ENCODE measurements at regions not wholly inside any gene's neighbourhood (a gene's known extent, or its start where the extent isn't known, plus 50 kb on each side); places are given as distances from the start of the nearest gene placed in this dataset.

GRCh38 chr5:135279328-135279727 is 119.7 kb downstream of the MACROH2A1 start:
- Mint-ChIP-seq H3K36me3 (ENCODE audit: low read depth) (no peaks in the 10 kb centered on the region), H3K27me3 (ENCODE audit: low read depth) (peaks cover 47% of the 10 kb centered on the region), H3K9me3 (no peaks in the 10 kb centered on the region), H3K4me1 (ENCODE audit: low read depth) (no peaks in the 10 kb centered on the region), H3K27ac (no peak overlapping the region), H3K4me3 (ENCODE audit: low read depth) (no peak overlapping the region)
- DNase-seq (ENCODE audit: low spot score) = no peak
- intact Hi-C loops (cut with micrococcal nuclease) = no loop called here

GRCh38 chr5:135276151-135276550 is 122.9 kb downstream of the MACROH2A1 start:
- no peaks in the 10 kb centered on the region for H3K9me3 Mint-ChIP-seq
- no peak for DNase-seq (ENCODE audit: low spot score)

GRCh38 chr5:135273212-135273611 is 125.8 kb downstream of the MACROH2A1 start:
- no peak for DNase-seq (ENCODE audit: low spot score)
- Mint-ChIP-seq H3K4me3 (ENCODE audit: low read depth) (no peak overlapping the region), H3K27me3 (ENCODE audit: low read depth) (peaks cover 14% of the 10 kb centered on the region), H3K36me3 (ENCODE audit: low read depth) (no peaks in the 10 kb centered on the region), H3K9me3 (no peaks in the 10 kb centered on the region), H3K4me1 (ENCODE audit: low read depth) (no peaks in the 10 kb centered on the region), H3K27ac (no peak overlapping the region)
- intact Hi-C loops (cut with micrococcal nuclease) = no loop called here

More at GRCh38 chr5:135276151-135276550, 122.9 kb downstream of the MACROH2A1 start:
- no peak overlapping the region for H3K27ac Mint-ChIP-seq
- H3K4me1 Mint-ChIP-seq (ENCODE audit: low read depth) = no peaks in the 10 kb centered on the region
- H3K27me3 Mint-ChIP-seq (ENCODE audit: low read depth) = peaks cover 31% of the 10 kb centered on the region
- intact Hi-C loops (cut with micrococcal nuclease) = no loop called here
- no peaks in the 10 kb centered on the region for H3K36me3 Mint-ChIP-seq (ENCODE audit: low read depth)
- no peak overlapping the region for H3K4me3 Mint-ChIP-seq (ENCODE audit: low read depth)

- no peaks in the 10 kb centered on the region for H3K9me3 Mint-ChIP-seq
- no peaks in the 10 kb centered on the region for H3K4me1 Mint-ChIP-seq (ENCODE audit: low read depth)
- no peaks in the 10 kb centered on the region for H3K36me3 Mint-ChIP-seq (ENCODE audit: low read depth)
- peaks cover 9% of the 10 kb centered on the region for H3K27me3 Mint-ChIP-seq (ENCODE audit: low read depth)
- no peak overlapping the region for H3K27ac Mint-ChIP-seq
- H3K4me3 Mint-ChIP-seq (ENCODE audit: low read depth) = no peak overlapping the region
- DNase-seq (ENCODE audit: low spot score) = no peak
- intact Hi-C loops (cut with micrococcal nuclease) = no loop called here
Measured at GRCh38 chr5:135272311-135272805, 126.7 kb downstream of the MACROH2A1 start.

- H3K4me3 Mint-ChIP-seq (ENCODE audit: low read depth) = no peak overlapping the region
- H3K27ac Mint-ChIP-seq = no peak overlapping the region
- no peaks in the 10 kb centered on the region for H3K36me3 Mint-ChIP-seq (ENCODE audit: low read depth)
- H3K27me3 Mint-ChIP-seq (ENCODE audit: low read depth) = peaks cover 5% of the 10 kb centered on the region
- intact Hi-C loops (cut with micrococcal nuclease) = no loop called here
- no peak for DNase-seq (ENCODE audit: low spot score)
- H3K4me1 Mint-ChIP-seq (ENCODE audit: low read depth) = no peaks in the 10 kb centered on the region
- no peaks in the 10 kb centered on the region for H3K9me3 Mint-ChIP-seq
Measured at GRCh38 chr5:135271533-135272310, 127.3 kb downstream of the MACROH2A1 start.

GRCh38 chr5:135269931-135270421 is 129.1 kb downstream of the MACROH2A1 start:
- H3K4me3 Mint-ChIP-seq (ENCODE audit: low read depth) = no peak overlapping the region
- intact Hi-C loops (cut with micrococcal nuclease) = no loop called here
- H3K4me1 Mint-ChIP-seq (ENCODE audit: low read depth) = no peaks in the 10 kb centered on the region
- peaks cover 5% of the 10 kb centered on the region for H3K27me3 Mint-ChIP-seq (ENCODE audit: low read depth)
- H3K36me3 Mint-ChIP-seq (ENCODE audit: low read depth) = no peaks in the 10 kb centered on the region
- no peak overlapping the region for H3K27ac Mint-ChIP-seq
- no peak for DNase-seq (ENCODE audit: low spot score)
- no peaks in the 10 kb centered on the region for H3K9me3 Mint-ChIP-seq

- H3K4me1 Mint-ChIP-seq (ENCODE audit: low read depth) = no peaks in the 10 kb centered on the region
- H3K4me3 Mint-ChIP-seq (ENCODE audit: low read depth) = no peak overlapping the region
- peaks cover 6% of the 10 kb centered on the region for H3K27me3 Mint-ChIP-seq (ENCODE audit: low read depth)
- H3K27ac Mint-ChIP-seq = no peak overlapping the region
- no peak for DNase-seq (ENCODE audit: low spot score)
- H3K36me3 Mint-ChIP-seq (ENCODE audit: low read depth) = no peaks in the 10 kb centered on the region
- H3K9me3 Mint-ChIP-seq = no peaks in the 10 kb centered on the region
- intact Hi-C loops (cut with micrococcal nuclease) = no loop called here
Measured at GRCh38 chr5:135269199-135269598, 129.8 kb downstream of the MACROH2A1 start.

- Mint-ChIP-seq H3K27ac (no peak overlapping the region), H3K4me3 (ENCODE audit: low read depth) (no peak overlapping the region), H3K4me1 (ENCODE audit: low read depth) (no peaks in the 10 kb centered on the region), H3K36me3 (ENCODE audit: low read depth) (no peaks in the 10 kb centered on the region), H3K9me3 (no peaks in the 10 kb centered on the region), H3K27me3 (ENCODE audit: low read depth) (peaks cover 8% of the 10 kb centered on the region)
- DNase-seq (ENCODE audit: low spot score) = no peak
- intact Hi-C loops (cut with micrococcal nuclease) = no loop called here
Measured at GRCh38 chr5:135266975-135267374, 132.1 kb downstream of the MACROH2A1 start.

GRCh38 chr5:135266303-135266635 is 132.8 kb downstream of the MACROH2A1 start:
- Mint-ChIP-seq H3K36me3 (ENCODE audit: low read depth) (no peaks in the 10 kb centered on the region), H3K4me1 (ENCODE audit: low read depth) (no peaks in the 10 kb centered on the region), H3K4me3 (ENCODE audit: low read depth) (no peak overlapping the region), H3K9me3 (no peaks in the 10 kb centered on the region), H3K27me3 (ENCODE audit: low read depth) (peaks cover 11% of the 10 kb centered on the region), H3K27ac (no peak overlapping the region)
- no peak for DNase-seq (ENCODE audit: low spot score)
- intact Hi-C loops (cut with micrococcal nuclease) = no loop called here

GRCh38 chr5:135265497-135266302 is 133.3 kb downstream of the MACROH2A1 start:
- Mint-ChIP-seq H3K4me1 (ENCODE audit: low read depth) (no peaks in the 10 kb centered on the region), H3K27me3 (ENCODE audit: low read depth) (peaks cover 13% of the 10 kb centered on the region), H3K36me3 (ENCODE audit: low read depth) (no peaks in the 10 kb centered on the region), H3K9me3 (no peaks in the 10 kb centered on the region), H3K4me3 (ENCODE audit: low read depth) (no peak overlapping the region), H3K27ac (no peak overlapping the region)
- intact Hi-C loops (cut with micrococcal nuclease) = no loop called here
- DNase-seq (ENCODE audit: low spot score) = no peak

GRCh38 chr5:135264451-135265440 is 134.3 kb downstream of the MACROH2A1 start:
- no peak for DNase-seq (ENCODE audit: low spot score)
- Mint-ChIP-seq H3K4me1 (ENCODE audit: low read depth) (no peaks in the 10 kb centered on the region), H3K9me3 (peaks cover 2% of the 10 kb centered on the region), H3K4me3 (ENCODE audit: low read depth) (no peak overlapping the region), H3K36me3 (ENCODE audit: low read depth) (no peaks in the 10 kb centered on the region), H3K27ac (no peak overlapping the region), H3K27me3 (ENCODE audit: low read depth) (peaks cover 22% of the 10 kb centered on the region)
- intact Hi-C loops (cut with micrococcal nuclease) = no loop called here

GRCh38 chr5:135263022-135263668 is 135.9 kb downstream of the MACROH2A1 start:
- H3K36me3 Mint-ChIP-seq (ENCODE audit: low read depth) = no peaks in the 10 kb centered on the region
- no peak overlapping the region for H3K4me3 Mint-ChIP-seq (ENCODE audit: low read depth)
- no peaks in the 10 kb centered on the region for H3K4me1 Mint-ChIP-seq (ENCODE audit: low read depth)
- H3K9me3 Mint-ChIP-seq = peaks cover 5% of the 10 kb centered on the region
- no peak overlapping the region for H3K27ac Mint-ChIP-seq
- no peak for DNase-seq (ENCODE audit: low spot score)
- intact Hi-C loops (cut with micrococcal nuclease) = no loop called here
- peaks cover 25% of the 10 kb centered on the region for H3K27me3 Mint-ChIP-seq (ENCODE audit: low read depth)

All from activated T-helper 2 cell treated with anti-CD3 and anti-CD28 coated beads, Interferon-gamma antibody, Interleukin-2, Interleukin-4, amounts not matched to agents 10 μg/mL and 5 μg/mL and 100 μg/mL, durations not matched to agents 14 hours and 24 hours and 36 hours (primary cell).